GM20431 (cell line): ENCODE measurements at regions not wholly inside any gene's neighbourhood (a gene's known extent, or its start where the extent isn't known, plus 50 kb on each side); places are given as distances from the start of the nearest gene placed in this dataset.

Source experiments
- in situ Hi-C: fragments of 300-500 bp; cut with MseI, MboI; formaldehyde crosslinking; loops from one replicate; pipeline ENCODE4 v1.15.0; 2020; ENCODE audit warnings: low sequenced_read_pairs; ENCODE audit not compliant: unreplicated experiment

DNA sequence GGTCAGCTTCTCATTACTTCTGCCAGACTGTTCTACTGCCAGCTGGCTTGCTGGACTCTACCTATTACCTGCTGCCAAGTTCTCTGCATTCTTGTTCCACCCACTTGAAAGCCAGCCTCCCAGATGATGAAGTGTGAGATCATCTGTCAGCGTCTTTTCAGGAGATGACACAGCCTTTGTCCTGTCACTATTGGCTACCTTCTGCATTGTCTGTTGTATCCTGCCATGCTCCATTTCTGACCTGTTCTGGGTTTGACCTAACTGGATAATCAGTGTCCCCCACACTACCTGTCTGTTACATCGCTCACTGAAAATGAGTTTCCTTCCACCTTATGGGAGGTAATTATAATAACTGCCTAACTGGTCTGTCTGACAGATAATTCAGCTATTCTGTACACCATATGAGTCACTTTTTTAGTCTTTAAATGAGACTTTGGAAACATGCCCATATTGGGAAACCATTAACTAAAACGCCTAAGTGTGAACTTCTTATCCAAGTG is 520.6 kb downstream of the METTL4 start:
- in situ Hi-C loops = no loop called here

GRCh38 chr18:2053490-2054089 is 517.7 kb downstream of the METTL4 start:
- in situ Hi-C loops = no loop called here

DNA sequence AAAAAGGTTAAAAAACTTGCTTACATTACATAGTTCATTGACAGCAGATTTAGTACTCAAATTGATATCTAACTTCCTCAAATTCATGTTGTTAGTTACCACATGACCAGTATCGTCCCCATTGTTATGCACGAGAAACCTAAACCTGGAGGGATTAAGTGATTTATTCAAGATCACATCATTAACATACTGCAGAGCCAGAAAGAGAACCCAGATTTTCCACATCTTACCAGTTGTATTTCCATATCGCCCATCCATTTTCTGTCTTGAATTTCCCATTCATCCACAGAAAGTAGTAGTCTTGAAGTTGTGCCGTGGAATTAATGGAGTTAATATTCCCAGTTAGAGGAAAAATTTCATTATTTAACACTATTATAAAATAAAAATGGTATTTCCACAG is 512.0 kb downstream of the METTL4 start:
- in situ Hi-C loops = no loop called here

DNA sequence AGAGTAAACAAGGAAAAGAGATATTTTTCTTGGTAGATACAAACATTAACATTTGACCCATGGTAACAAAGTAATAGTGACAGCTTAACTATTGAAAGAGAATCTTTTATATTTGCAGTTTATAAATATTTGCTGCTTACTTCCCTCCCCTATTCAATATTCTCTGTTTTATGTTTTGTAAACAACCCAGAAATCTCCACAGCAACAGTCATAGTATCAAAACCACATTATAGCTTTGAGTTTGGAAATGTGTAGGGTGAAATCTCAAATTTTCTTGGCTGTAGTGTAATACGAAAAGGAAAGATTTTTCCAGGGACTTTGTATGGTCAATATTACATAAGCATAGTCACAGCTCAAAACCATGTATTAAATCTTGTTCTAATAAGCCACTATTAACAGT is 511.2 kb downstream of the METTL4 start:
- in situ Hi-C loops = no loop called here

DNA sequence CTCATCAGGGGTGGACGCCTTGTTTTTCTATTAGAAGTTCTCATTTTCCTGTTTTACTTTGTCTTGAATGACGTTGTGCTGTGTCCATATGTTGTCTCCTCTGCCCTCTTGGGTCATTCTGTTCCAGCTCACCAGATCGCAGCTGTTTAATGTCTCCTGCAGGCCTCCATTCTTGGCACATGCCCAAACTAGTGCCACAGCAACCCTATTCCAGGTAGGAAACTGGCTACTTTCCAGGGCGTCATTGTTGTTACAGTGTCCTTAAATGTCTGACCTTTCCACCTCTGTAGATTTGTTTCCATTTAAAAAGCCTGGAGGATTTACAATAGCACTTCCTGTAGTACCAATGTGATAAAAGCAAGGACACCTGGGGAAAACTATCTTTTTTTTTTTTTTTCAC is 500.7 kb downstream of the METTL4 start:
- in situ Hi-C loops = no loop called here

- in situ Hi-C loops = no loop called here
Observed at GRCh38 chr18:2075499-2075898, 495.8 kb downstream of the METTL4 start.

- in situ Hi-C loops = no loop called here
Observed at GRCh38 chr18:2082676-2083075, 488.6 kb downstream of the METTL4 start.

DNA sequence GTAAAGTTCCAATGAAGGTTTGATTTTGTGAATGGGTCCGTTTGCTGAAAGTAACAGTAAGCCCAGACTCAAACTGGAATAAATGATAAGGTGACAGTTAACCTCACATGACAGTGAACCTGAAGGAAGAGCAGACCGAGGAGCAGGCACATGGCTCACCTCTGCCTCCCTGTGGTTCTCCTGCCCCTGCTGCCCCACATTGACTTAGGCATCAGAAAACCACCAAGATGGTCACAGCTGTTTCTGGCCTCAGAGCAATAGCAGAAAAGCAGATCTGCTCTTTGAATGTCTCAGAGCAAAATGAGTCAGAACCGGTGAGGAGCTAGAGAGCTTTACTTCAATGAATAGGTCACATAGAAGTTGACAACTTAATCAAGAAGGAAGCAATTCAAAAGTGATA is 487.6 kb downstream of the METTL4 start:
- in situ Hi-C loops = no loop called here

DNA sequence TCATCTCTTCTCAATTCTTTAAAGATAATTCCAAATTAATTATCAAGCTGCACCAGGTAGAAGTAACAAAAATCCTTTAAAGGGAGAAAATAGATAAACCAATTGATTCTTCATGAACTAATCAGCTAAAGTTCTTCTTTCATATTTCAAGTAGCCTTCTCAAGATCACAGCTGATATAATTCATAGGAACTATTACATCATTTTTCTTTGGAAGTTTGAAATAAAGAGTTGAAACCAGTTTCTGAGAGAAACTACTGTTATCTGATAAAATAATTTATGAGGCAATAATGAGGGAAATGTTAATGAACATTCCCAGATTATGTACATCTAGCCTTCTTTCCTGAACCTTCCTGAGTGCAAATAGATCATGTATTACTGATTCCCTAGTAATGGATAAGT is 484.9 kb downstream of the METTL4 start:
- in situ Hi-C loops = no loop called here

DNA sequence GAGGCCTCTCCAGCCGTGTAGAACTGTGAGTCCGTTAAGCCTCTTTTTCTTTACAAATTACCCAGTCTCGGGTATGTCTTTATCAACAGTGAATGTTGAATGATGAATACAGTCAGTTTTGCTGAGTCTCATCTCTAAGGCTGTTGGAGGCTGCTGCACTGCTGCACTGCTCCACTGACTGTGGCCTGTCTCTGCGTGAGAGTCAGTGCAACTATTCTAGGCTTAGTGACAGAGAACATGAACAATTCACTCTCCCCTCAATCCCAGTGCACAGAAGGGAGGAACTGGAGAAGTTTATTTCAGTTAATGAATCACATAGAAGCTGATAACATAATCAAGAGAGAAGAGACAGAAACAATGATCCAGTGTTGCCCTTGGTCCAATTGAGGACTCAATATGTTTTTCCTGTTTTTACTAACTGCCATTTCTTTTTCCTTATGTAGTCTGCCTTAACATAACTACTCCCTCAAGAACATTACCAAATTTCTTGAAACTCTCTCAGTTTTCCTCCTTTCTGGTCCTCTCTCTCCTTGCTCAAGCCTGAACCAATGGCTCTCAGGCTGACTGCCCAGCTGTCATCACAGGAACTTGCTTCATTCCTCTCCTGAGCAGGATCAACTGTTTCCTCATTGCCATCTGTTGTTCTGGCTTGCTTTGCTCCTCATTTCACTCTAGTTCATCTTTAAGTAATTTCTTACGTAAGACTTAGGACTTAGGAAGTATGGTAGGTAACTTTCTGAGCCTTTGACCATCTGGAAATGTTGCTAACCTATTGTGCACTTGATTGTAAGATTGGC is 483.2 kb downstream of the METTL4 start:
- in situ Hi-C loops = no loop called here

DNA sequence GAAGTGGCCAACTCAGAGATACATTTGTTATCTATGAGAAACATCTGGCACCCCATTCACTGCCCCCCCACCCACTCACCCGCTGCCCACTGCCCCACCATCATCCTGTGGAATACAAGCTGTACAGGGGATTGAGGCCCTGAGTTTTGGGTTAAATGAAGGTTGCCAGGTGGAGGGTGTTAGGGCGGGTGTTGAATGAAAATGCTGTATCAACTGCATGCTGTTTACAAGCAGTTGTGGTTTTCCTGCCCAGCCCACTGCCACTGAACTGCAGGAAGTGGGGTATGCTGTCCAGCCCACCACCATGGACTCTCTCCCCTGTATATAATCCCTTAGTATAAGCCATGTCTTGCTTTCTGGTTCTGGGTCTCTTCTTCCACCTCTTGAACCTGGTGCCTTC is 481.9 kb downstream of the METTL4 start:
- in situ Hi-C loops = no loop called here

GRCh38 chr18:2091937-2092336 is 479.4 kb downstream of the METTL4 start:
- in situ Hi-C loops = no loop called here

- in situ Hi-C loops = no loop called here
Observed at GRCh38 chr18:2096551-2096950, 474.8 kb downstream of the METTL4 start.

GRCh38 chr18:2100694-2101213 is 470.6 kb downstream of the METTL4 start:
- in situ Hi-C loops = no loop called here

GRCh38 chr18:2102022-2102421 is 469.3 kb downstream of the METTL4 start:
- in situ Hi-C loops = no loop called here

DNA sequence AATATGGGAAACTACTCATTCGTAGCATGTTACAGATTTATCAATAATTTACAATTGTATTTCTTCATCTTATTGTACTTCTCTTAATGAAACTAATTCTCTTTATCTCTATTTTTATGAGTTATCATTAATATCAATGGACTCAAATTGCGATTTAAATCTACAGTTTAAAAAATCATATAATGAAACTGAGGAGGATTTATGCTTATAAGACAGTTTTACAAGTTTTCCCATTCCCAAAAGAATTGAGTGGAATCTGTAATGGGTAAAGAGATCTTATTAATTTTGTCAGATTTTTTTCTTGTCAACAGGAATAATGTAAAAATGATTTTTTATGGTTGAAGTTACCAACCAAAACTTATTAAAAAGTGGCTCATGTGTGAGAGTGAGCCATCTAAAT is 468.0 kb downstream of the METTL4 start:
- in situ Hi-C loops = no loop called here

GRCh38 chr18:2104620-2105462 is 466.5 kb downstream of the METTL4 start:
- in situ Hi-C loops = no loop called here

GRCh38 chr18:2108591-2108990 is 462.7 kb downstream of the METTL4 start:
- in situ Hi-C loops = no loop called here

GRCh38 chr18:2111456-2111855 is 459.8 kb downstream of the METTL4 start:
- in situ Hi-C loops = no loop called here

DNA sequence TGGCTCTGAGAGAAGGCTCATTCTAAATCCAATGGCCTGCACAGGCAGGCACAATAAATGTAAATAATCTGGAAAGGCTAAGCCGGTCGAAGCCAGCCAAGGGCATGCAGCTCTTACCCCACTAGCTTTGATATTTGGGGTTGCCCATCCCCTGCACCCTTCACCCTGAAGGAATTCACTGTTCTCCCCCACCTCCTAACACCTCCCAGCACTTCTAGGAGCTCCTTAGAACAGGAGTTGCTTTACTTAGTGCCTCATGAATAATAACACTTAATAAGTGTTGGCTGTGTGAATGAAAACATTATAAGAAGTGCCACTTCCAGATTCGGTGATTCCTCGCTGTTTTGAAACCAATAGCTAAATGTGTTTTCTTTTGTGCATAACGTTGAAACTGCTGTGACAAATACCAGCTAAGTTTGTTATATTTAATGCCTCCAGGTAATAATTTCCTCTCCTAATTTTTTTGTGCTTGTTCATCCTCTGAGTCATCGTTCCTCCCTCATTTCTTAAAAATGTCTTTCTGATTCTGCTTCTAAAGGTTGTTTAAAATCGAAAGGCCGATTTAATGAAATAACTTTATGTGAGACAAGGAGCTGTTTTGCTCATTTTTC is 458.8 kb downstream of the METTL4 start:
- in situ Hi-C loops = no loop called here
